GM18498 (cell line): ENCODE measurements at regions not wholly inside any gene's neighbourhood (a gene's known extent, or its start where the extent isn't known, plus 50 kb on each side); places are given as distances from the start of the nearest gene placed in this dataset.

Source experiments
- ATAC-seq: cut with Tn5 transposase; IDR thresholded peaks from one replicate; pipeline ENCODE4 v1.9.1; 2021; ENCODE audit warnings: mild to moderate bottlenecking, moderate library complexity; ENCODE audit not compliant: unreplicated experiment

GRCh38 chr2:65553504-65554074 lies 121.2 kb upstream of the SPRED2 start:
- no peak for ATAC-seq

GRCh38 chr2:65551528-65551927 lies 119.1 kb upstream of the SPRED2 start:
- no peak for ATAC-seq

- ATAC-seq: no peak
Observed at GRCh38 chr2:65550246-65550645, 117.8 kb upstream of the SPRED2 start.

DNA sequence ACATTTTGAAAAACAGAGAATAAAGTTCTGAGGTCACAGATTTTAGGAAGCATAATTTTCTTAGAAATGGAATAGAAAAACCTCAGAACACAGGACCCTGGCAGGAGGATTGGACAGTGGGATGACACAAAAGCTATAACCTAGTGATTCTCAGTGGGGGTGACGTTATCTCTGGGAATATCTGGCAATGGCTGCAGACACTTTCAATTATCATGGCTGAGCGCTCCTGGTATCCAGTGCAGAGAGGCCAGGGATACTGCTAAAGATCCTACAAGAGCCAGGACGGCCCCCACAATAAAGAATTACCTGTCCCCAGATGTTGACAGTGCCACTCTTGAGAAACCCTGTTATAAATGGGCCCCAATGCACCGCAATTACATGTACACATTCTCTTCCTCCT lies 117.2 kb upstream of the SPRED2 start:
- no peak for ATAC-seq

DNA sequence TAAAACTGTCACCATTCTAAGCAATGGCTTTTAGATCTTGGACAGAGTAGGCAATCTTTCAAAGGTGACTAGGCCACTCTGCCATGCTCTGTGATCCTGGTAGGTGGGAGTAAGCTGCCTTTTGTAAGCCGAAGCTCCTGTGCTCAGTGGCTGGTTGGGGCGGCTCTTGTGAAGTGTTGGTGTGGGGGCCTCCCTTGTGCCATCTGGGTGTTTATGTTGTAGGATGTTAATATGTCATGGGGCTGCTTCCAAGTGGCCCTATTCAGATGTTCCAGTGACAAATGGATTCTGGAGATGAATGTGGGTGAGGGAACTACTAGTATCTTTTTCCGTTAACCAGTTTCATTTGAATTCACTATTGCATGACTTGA lies 116.8 kb upstream of the SPRED2 start:
- no peak for ATAC-seq

DNA sequence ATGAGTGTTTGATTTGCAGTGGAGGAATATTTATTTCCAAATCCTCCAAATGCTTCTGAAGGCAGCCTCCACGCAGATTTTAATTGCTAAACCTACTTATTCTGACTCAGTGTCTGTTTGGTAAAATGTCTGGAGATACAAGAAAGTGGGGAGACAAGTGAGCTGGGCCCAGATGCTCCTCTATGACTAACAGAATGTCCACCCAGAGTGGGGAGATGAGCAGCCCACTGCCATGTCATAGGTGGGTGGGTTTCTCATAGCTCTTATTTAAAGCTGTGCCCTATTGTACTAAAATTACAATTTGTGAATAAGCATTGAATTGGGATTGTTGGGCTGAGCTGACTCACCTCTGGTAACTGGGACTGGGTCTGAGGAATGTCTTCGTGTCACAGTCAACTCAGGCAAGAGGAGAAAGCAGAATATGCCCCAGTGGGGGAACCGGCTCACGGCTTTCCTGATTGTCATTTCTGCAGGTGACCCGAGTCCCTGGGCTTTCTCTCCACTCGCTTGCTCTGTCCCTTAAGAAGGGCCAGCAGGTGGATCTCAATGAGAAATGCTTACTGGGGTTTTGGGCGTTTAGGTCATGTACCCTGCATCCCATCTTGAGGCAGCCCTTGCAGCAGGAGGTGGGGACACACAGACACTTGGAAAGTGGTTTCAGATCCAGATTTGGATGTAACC lies 116.3 kb upstream of the SPRED2 start:
- no peak for ATAC-seq

- ATAC-seq: no peak
Observed at GRCh38 chr2:65548064-65548463, 115.7 kb upstream of the SPRED2 start.

DNA sequence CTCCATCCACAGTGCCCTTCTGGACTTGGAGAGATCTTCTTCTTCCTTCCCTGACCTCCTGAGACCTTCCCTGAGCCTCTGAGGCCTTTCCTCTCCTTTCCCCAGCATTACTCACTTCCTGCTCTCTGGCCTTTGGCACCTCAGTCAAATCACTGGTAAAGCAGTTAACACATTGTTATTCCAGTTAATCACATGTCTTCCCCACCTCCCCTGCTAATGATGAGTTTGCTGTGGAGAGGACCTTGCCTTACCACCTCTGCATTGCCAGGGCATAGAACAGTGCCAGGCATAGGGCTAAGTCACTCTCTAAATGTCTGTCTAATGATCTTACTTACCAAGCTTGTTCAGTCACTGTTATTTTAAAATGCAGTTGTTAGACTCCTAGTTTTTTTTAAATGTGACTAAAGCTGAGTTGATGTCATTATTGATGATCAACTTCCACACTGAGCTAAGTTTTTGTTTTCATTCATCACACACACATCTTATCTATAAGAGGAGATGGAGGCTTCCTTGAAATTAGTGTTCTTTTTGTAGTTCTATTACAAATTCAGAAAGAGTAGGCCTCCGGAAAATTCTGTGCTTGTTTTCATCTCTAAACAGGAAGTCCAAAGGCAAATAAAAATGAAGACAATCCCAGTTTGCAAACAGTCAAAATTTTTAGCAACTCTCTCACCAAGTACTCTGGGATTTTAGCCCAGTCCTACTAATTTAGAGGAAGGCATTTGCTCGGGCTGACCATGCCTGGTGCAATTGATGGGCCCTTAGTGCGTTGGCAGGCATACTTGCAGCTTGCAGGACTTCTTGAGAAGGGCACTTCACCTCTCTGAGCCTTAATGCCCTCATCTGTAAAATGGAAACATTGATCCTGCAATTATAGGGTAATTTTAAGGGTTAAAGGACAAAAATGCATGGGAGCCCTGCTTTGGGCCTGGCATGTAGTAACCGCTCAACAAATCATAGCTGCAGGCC lies 113.7 kb upstream of the SPRED2 start:
- ATAC-seq: no peak

GRCh38 chr2:65541773-65542172 lies 109.4 kb upstream of the SPRED2 start:
- ATAC-seq: no peak

GRCh38 chr2:65539633-65540032 lies 107.2 kb upstream of the SPRED2 start:
- ATAC-seq: no peak

GRCh38 chr2:65537651-65538385 lies 105.4 kb upstream of the SPRED2 start:
- ATAC-seq: no peak

GRCh38 chr2:65536596-65536995 lies 104.2 kb upstream of the SPRED2 start:
- peak; percentile 85 for ATAC-seq

GRCh38 chr2:65532937-65533336 lies 100.5 kb upstream of the SPRED2 start:
- no peak for ATAC-seq

DNA sequence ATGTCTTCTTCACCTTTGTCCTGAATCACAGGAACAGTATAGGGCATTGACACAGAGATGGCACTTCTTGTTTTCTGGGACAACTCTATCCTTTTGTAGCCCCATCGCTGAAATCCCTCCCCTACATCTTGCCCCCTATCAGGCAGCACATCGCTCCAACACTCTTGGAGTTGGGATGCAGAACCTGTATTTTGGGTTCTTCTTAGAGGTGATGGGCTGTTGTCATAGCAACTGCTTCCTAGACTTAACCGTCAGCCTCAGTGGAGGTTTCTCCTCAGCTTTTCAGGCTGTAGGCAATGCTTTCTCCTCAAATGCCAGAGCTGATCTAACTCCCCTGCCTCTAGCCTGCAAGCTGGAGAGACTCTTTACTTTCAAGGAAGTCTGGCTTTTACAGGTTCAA lies 99.9 kb upstream of the SPRED2 start:
- no peak for ATAC-seq

GRCh38 chr2:65530547-65531320 lies 98.3 kb upstream of the SPRED2 start:
- ATAC-seq: no peak

DNA sequence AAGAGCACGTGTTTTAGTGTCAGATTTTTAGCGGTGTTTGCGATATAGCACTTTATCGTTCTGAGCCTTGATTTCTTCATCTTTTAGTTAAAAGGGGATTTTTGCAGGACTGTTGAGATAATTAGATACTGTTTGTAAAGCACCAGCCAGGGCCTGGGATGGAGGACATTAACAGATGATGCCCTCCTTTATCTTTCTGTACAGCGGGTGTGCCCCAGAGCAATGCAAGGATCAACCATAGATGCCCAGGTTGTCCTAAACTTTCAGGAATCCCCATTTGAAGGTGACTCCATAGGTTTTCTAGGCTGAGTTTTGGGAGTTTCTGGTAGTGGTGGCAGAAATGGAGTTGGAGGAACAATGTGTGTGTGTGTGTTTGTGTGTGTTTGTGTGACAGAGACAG lies 97.0 kb upstream of the SPRED2 start:
- no peak for ATAC-seq

DNA sequence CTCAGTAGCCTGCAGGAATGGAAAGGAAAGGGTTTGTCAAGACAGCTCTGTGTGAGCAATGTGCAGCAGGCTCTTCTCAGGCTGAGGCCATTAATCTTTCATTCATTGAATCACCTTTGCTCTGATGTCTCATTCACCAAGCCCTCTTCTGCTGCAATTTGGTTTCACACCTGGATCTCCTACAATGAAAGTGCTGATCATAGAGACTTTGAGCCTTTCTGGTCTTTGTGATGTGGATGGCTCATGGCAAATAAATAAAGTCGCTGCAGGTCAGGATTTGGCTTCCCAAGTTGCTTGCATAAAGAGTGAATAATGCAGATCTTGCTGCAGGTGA lies 95.8 kb upstream of the SPRED2 start:
- no peak for ATAC-seq

- no peak for ATAC-seq
Observed at GRCh38 chr2:65527451-65528240, 95.2 kb upstream of the SPRED2 start.

GRCh38 chr2:65525616-65526231 lies 93.3 kb upstream of the SPRED2 start:
- no peak for ATAC-seq
